ENCODE measurements at regions not wholly inside any gene's neighbourhood (a gene's known extent, or its start where the extent isn't known, plus 50 kb on each side); places are given as distances from the start of the nearest gene placed in this dataset.

GRCh38 chr12:93065896-93066295 is 136.8 kb upstream of the EEA1 start:
- Histone ChIP-seq H3K27me3 (ENCODE audit: insufficient read depth, low read depth, low read length) (no peaks in the 10 kb centered on the region), H3K9ac (ENCODE audit: low read length) (no peak overlapping the region), H3K79me2 (replicated peaks; ENCODE audit: insufficient read depth, low read length) (no peaks in the 10 kb centered on the region), H3K36me3 (ENCODE audit: insufficient read depth, low read length) (no peaks in the 10 kb centered on the region), H3K9me3 (ENCODE audit: low read length) (no peaks in the 10 kb centered on the region), H3K4me3 (ENCODE audit: low read length) (no peak overlapping the region), H3K9me2 (ENCODE audit: insufficient read depth, low read length) (no peaks in the 10 kb centered on the region), H4K20me1 (ENCODE audit: insufficient read depth) (no peaks in the 10 kb centered on the region), H2AFZ (ENCODE audit: low read depth, low read length) (no peak overlapping the region), H3F3A (ENCODE audit: insufficient read depth, low read length, poor library complexity, severe bottlenecking) (no peaks in the 10 kb centered on the region), H3K27ac (ENCODE audit: low read length) (no peak overlapping the region), H3K4me2 (ENCODE audit: low read length) (no peak overlapping the region)
- no peak for TF ChIP-seq TAF1 (IDR thresholded peaks at IDR 0.05; ENCODE audit: low read depth)
- no peak for TF ChIP-seq MXI1 (conservative IDR thresholded peaks at IDR 0.05; ENCODE audit: poor library complexity, severe bottlenecking)
- TF ChIP-seq, protein P1, sequence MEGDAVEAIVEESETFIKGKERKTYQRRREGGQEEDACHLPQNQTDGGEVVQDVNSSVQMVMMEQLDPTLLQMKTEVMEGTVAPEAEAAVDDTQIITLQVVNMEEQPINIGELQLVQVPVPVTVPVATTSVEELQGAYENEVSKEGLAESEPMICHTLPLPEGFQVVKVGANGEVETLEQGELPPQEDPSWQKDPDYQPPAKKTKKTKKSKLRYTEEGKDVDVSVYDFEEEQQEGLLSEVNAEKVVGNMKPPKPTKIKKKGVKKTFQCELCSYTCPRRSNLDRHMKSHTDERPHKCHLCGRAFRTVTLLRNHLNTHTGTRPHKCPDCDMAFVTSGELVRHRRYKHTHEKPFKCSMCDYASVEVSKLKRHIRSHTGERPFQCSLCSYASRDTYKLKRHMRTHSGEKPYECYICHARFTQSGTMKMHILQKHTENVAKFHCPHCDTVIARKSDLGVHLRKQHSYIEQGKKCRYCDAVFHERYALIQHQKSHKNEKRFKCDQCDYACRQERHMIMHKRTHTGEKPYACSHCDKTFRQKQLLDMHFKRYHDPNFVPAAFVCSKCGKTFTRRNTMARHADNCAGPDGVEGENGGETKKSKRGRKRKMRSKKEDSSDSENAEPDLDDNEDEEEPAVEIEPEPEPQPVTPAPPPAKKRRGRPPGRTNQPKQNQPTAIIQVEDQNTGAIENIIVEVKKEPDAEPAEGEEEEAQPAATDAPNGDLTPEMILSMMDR (IDR thresholded peaks at IDR 0.05; ENCODE audit: poor library complexity, severe bottlenecking) = no peak
- no peak for TF ChIP-seq RAD21 (conservative IDR thresholded peaks at IDR 0.05)
- TF ChIP-seq POLR2AphosphoS5 (IDR thresholded peaks at IDR 0.05) = no peak
- TF ChIP-seq EZH2 (IDR thresholded peaks at IDR 0.05; ENCODE audit: borderline replicate concordance, insufficient read depth, low read length, poor library complexity, severe bottlenecking) = no peak

- H3K4me2 ChIP-seq (ENCODE audit: low read length) = no peak overlapping the region
- H3K79me2 ChIP-seq (replicated peaks; ENCODE audit: insufficient read depth, low read length) = no peaks in the 10 kb centered on the region
- H3K27ac ChIP-seq (ENCODE audit: low read length) = no peak overlapping the region
- no peaks in the 10 kb centered on the region for H3K36me3 ChIP-seq (ENCODE audit: insufficient read depth, low read length)
- H3K9me2 ChIP-seq (ENCODE audit: insufficient read depth, low read length) = no peaks in the 10 kb centered on the region
- H3K27me3 ChIP-seq (ENCODE audit: insufficient read depth, low read depth, low read length) = no peaks in the 10 kb centered on the region
- no peaks in the 10 kb centered on the region for H3K9me3 ChIP-seq (ENCODE audit: low read length)
- TF ChIP-seq REST (IDR thresholded peaks at IDR 0.05; ENCODE audit: borderline replicate concordance) (no peak), RAD21 (conservative IDR thresholded peaks at IDR 0.05) (no peak), EP300 (conservative IDR thresholded peaks at IDR 0.05; ENCODE audit: poor library complexity, severe bottlenecking) (no peak), EZH2 (IDR thresholded peaks at IDR 0.05; ENCODE audit: borderline replicate concordance, insufficient read depth, low read length, poor library complexity, severe bottlenecking) (no peak), POLR2AphosphoS5 (IDR thresholded peaks at IDR 0.05) (no peak), TAF1 (IDR thresholded peaks at IDR 0.05; ENCODE audit: low read depth) (no peak), SMC3 (conservative IDR thresholded peaks at IDR 0.05; ENCODE audit: poor library complexity) (no peak), MXI1 (conservative IDR thresholded peaks at IDR 0.05; ENCODE audit: poor library complexity, severe bottlenecking) (no peak)
- TF ChIP-seq, protein P1 (IDR thresholded peaks at IDR 0.05; ENCODE audit: poor library complexity, severe bottlenecking) = no peak
- H4K20me1 ChIP-seq (ENCODE audit: insufficient read depth) = no peaks in the 10 kb centered on the region
- H3F3A ChIP-seq (ENCODE audit: insufficient read depth, low read length, poor library complexity, severe bottlenecking) = no peaks in the 10 kb centered on the region
- H3K4me3 ChIP-seq (ENCODE audit: low read length) = no peak overlapping the region
- no peak overlapping the region for H3K9ac ChIP-seq (ENCODE audit: low read length)
- H2AFZ ChIP-seq (ENCODE audit: low read depth, low read length) = no peak overlapping the region
Observed at GRCh38 chr12:93072340-93072739, 143.2 kb upstream of the EEA1 start.

Measured in neural cell (in vitro differentiated cells).